ENCODE measurements at regions not wholly inside any gene's neighbourhood (a gene's known extent, or its start where the extent isn't known, plus 50 kb on each side); places are given as distances from the start of the nearest gene placed in this dataset.

GRCh38 chr20:37615340-37616109, 78.3 kb upstream of the CTNNBL1 start:
- TF ChIP-seq EZH2 (IDR thresholded peaks at IDR 0.05; ENCODE audit: insufficient read depth, poor library complexity, severe bottlenecking), result no peak
- no peak for TF ChIP-seq EZH2phosphoT487 (IDR thresholded peaks at IDR 0.05; ENCODE audit: insufficient read depth, low read depth)

Measured in GM23248 (cell line).